Left lung (tissue), 4 donors: ENCODE measurements at regions not wholly inside any gene's neighbourhood (a gene's known extent, or its start where the extent isn't known, plus 50 kb on each side); places are given as distances from the start of the nearest gene placed in this dataset.

Experiments used
- ATAC-seq: fragments of 200-7000 bp; cut with Tn5 transposase; one replicate; pipeline ENCODE4 v1.9.1; 2020; ENCODE audit warnings: moderate library complexity
- DNase-seq, 4 donors: peaks; one replicate each; pipeline ENCODE4 v3.0.0-alpha.2; 2013 to 2020
- H3K27ac ChIP-seq, 2 donors: fragments of 200-600 bp; sonication (generic) in 1 of 2; one replicate each; pipeline versions ENCODE4 v1.5.0 to v1.8.0; 2020 to 2021
- H3K27me3 ChIP-seq, 2 donors: fragments of 200-600 bp; sonication (generic) in 1 of 2; one replicate each; pipeline versions ENCODE4 v1.5.0 to v1.8.0; 2020 to 2021
- H3K36me3 ChIP-seq, 2 donors: fragments of 200-600 bp; sonication (generic) in 1 of 2; one replicate each; pipeline versions ENCODE4 v1.5.0 to v1.8.0; 2020 to 2021
- H3K4me1 ChIP-seq, 2 donors: fragments of 200-600 bp; one replicate each; pipeline ENCODE4 v1.8.0; 2021
- H3K4me3 ChIP-seq, 2 donors: fragments of 200-600 bp; sonication (generic) in 1 of 2; one replicate each; pipeline versions ENCODE4 v1.5.0 to v1.8.0; 2020 to 2021; ENCODE audit warnings: mild to moderate bottlenecking in 1 of 2
- H3K9me3 ChIP-seq, 2 donors: fragments of 200-600 bp; sonication (generic) in 1 of 2; one replicate each; pipeline versions ENCODE4 v1.5.0 to v1.8.0; 2020 to 2021
- CTCF ChIP-seq, 2 donors: fragments of 200-600 bp; sonication (generic) in 1 of 2; IDR thresholded peaks; one replicate each; pipeline versions ENCODE4 v1.5.0 to v1.8.0; 2021; ENCODE audit warnings: antibody characterized with exemption in 2 of 2
- intact Hi-C, 2 donors: fragments of 100-400 bp; cut with DNase I; formaldehyde crosslinking; loops; one replicate each; pipeline versions ENCODE4 v1.11.2 to v1.14.2; 2022
- donor health status: DM: no; HTN: yes; CAD: no.
- donor health status: DM: no; HTN: no; CAD: no.

GRCh38 chr3:31125413-31126020 lies 231.1 kb upstream of the GADL1 start:
- H3K4me1 ChIP-seq: no peaks in the 10 kb centered on the region
- H3K36me3 ChIP-seq: no peaks in the 10 kb centered on the region
- TF ChIP-seq CTCF (IDR thresholded peaks at IDR 0.05): no peak
- no peak overlapping the region for H3K4me3 ChIP-seq
- H3K27ac ChIP-seq: no peak overlapping the region
- intact Hi-C loops: no loop called here
- DNase-seq (no peak), ATAC-seq (no peak)
- H3K9me3 ChIP-seq: peaks cover 0 to 10% of the 10 kb centered on the region in 2 donors
- H3K27me3 ChIP-seq: no peaks in the 10 kb centered on the region

GRCh38 chr3:31129241-31129640 lies 234.8 kb upstream of the GADL1 start:
- Histone ChIP-seq H3K9me3 (peaks cover 0 to 9% of the 10 kb centered on the region in 2 donors), H3K27me3 (no peaks in the 10 kb centered on the region), H3K4me3 (no peak overlapping the region), H3K27ac (no peak overlapping the region), H3K36me3 (no peaks in the 10 kb centered on the region), H3K4me1 (no peaks in the 10 kb centered on the region)
- ATAC-seq (no peak), DNase-seq (no peak)
- intact Hi-C loops: no loop called here
- TF ChIP-seq CTCF (IDR thresholded peaks at IDR 0.05): no peak

- no peak overlapping the region for H3K27ac ChIP-seq
- intact Hi-C loops: loop anchor here in 1 of 2 donors (10.0 kb wide), 1 partner anchor 357 kb away; no protein-coding TSS in a partner anchor
- H3K9me3 ChIP-seq: no peaks in the 10 kb centered on the region
- DNase-seq: peak in 1 of 4 donors; percentile 17
- H3K27me3 ChIP-seq: no peaks in the 10 kb centered on the region
- no peaks in the 10 kb centered on the region for H3K36me3 ChIP-seq
- H3K4me3 ChIP-seq: no peak overlapping the region
- ATAC-seq: peak; percentile 84
- TF ChIP-seq CTCF (IDR thresholded peaks at IDR 0.05): peak; percentile 11 to 43
- H3K4me1 ChIP-seq: no peaks in the 10 kb centered on the region
Observed at GRCh38 chr3:31132132-31132769, 237.8 kb upstream of the GADL1 start.

- intact Hi-C loops: loop anchor here in 1 of 2 donors (10.0 kb wide), 1 partner anchor 359 kb away; no protein-coding TSS in a partner anchor
- no peak for TF ChIP-seq CTCF (IDR thresholded peaks at IDR 0.05)
- no peak for ATAC-seq
- Histone ChIP-seq H3K27ac (no peak overlapping the region), H3K36me3 (no peaks in the 10 kb centered on the region), H3K9me3 (no peaks in the 10 kb centered on the region), H3K4me3 (no peak overlapping the region), H3K27me3 (no peaks in the 10 kb centered on the region), H3K4me1 (no peaks in the 10 kb centered on the region)
- DNase-seq: no peak
Observed at GRCh38 chr3:31133541-31133940, 239.1 kb upstream of the GADL1 start.

- H3K4me3 ChIP-seq: no peak overlapping the region
- no peaks in the 10 kb centered on the region for H3K9me3 ChIP-seq
- no peak for TF ChIP-seq CTCF (IDR thresholded peaks at IDR 0.05)
- DNase-seq: no peak
- H3K27me3 ChIP-seq: no peaks in the 10 kb centered on the region
- no peaks in the 10 kb centered on the region for H3K4me1 ChIP-seq
- intact Hi-C loops: loop anchor here in 1 of 2 donors (10.0 kb wide), 1 partner anchor 361 kb away; no protein-coding TSS in a partner anchor
- no peaks in the 10 kb centered on the region for H3K36me3 ChIP-seq
- no peak for ATAC-seq
- no peak overlapping the region for H3K27ac ChIP-seq
Observed at GRCh38 chr3:31135546-31135945, 241.1 kb upstream of the GADL1 start.
